ENCODE measurements at regions not wholly inside any gene's neighbourhood (a gene's known extent, or its start where the extent isn't known, plus 50 kb on each side); places are given as distances from the start of the nearest gene placed in this dataset.

GRCh38 chr5:154107010-154107409 is 68.2 kb downstream of the MFAP3 start:
- DNase-seq (ENCODE audit: low spot score): no peak
- intact Hi-C loops (cut with DNase I): loop anchor here in 1 of 2 donors (5.0 kb wide), 1 partner anchor 460 kb away; no protein-coding TSS in a partner anchor

GRCh38 chr5:154107756-154108155 is 69.0 kb downstream of the MFAP3 start:
- no peak for DNase-seq (ENCODE audit: low spot score)
- intact Hi-C loops (cut with DNase I): loop anchor here in 1 of 2 donors (5.0 kb wide), 1 partner anchor 460 kb away; no protein-coding TSS in a partner anchor

- no peak for DNase-seq (ENCODE audit: low spot score)
- intact Hi-C loops (cut with DNase I): loop anchor here in 1 of 2 donors (5.0 kb wide), 1 partner anchor 458 kb away; no protein-coding TSS in a partner anchor
Observed at GRCh38 chr5:154109416-154110106, 70.8 kb downstream of the MFAP3 start.

- DNase-seq (ENCODE audit: low spot score): no peak
- intact Hi-C loops (cut with DNase I): no loop called here
Observed at GRCh38 chr5:154110107-154110453, 71.3 kb downstream of the MFAP3 start.

- intact Hi-C loops (cut with DNase I): no loop called here
- DNase-seq (ENCODE audit: low spot score): no peak
Observed at GRCh38 chr5:154110716-154111115, 71.9 kb downstream of the MFAP3 start.

- no peak for DNase-seq (ENCODE audit: low spot score)
- intact Hi-C loops (cut with DNase I): no loop called here
Observed at GRCh38 chr5:154111214-154111613, 72.4 kb downstream of the MFAP3 start.

GRCh38 chr5:154112255-154112654 is 73.5 kb downstream of the MFAP3 start:
- intact Hi-C loops (cut with DNase I): no loop called here
- DNase-seq (ENCODE audit: low spot score): no peak

- intact Hi-C loops (cut with DNase I): no loop called here
Observed at GRCh38 chr5:154115291-154115690, 75.2 kb upstream of the GALNT10 start.

GRCh38 chr5:154117050-154117449 is 73.5 kb upstream of the GALNT10 start:
- DNase-seq (ENCODE audit: low spot score): no peak
- intact Hi-C loops (cut with DNase I): no loop called here

More at GRCh38 chr5:154115291-154115690, 75.2 kb upstream of the GALNT10 start:
- no peak for DNase-seq (ENCODE audit: low spot score)

- intact Hi-C loops (cut with DNase I): no loop called here
- DNase-seq (ENCODE audit: low spot score): no peak
Observed at GRCh38 chr5:154117930-154118329, 72.6 kb upstream of the GALNT10 start.

- no peak for DNase-seq (ENCODE audit: low spot score)
- intact Hi-C loops (cut with DNase I): no loop called here
Observed at GRCh38 chr5:154118385-154118784, 72.1 kb upstream of the GALNT10 start.

- DNase-seq (ENCODE audit: low spot score): no peak
- intact Hi-C loops (cut with DNase I): no loop called here
Observed at GRCh38 chr5:154118893-154119336, 71.6 kb upstream of the GALNT10 start.

GRCh38 chr5:154129013-154129412 is 61.5 kb upstream of the GALNT10 start:
- intact Hi-C loops (cut with DNase I): no loop called here
- no peak for DNase-seq (ENCODE audit: low spot score)

- no peak for DNase-seq (ENCODE audit: low spot score)
- intact Hi-C loops (cut with DNase I): no loop called here
Observed at GRCh38 chr5:154129921-154130320, 60.6 kb upstream of the GALNT10 start.

- intact Hi-C loops (cut with DNase I): no loop called here
Observed at GRCh38 chr5:154131817-154132216, 58.7 kb upstream of the GALNT10 start.

GRCh38 chr5:154132718-154133307 is 57.7 kb upstream of the GALNT10 start:
- intact Hi-C loops (cut with DNase I): no loop called here
- no peak for DNase-seq (ENCODE audit: low spot score)

More at GRCh38 chr5:154131817-154132216, 58.7 kb upstream of the GALNT10 start:
- DNase-seq (ENCODE audit: low spot score): no peak

GRCh38 chr5:154133591-154133990 is 56.9 kb upstream of the GALNT10 start:
- intact Hi-C loops (cut with DNase I): no loop called here
- no peak for DNase-seq (ENCODE audit: low spot score)

- intact Hi-C loops (cut with DNase I): no loop called here
- no peak for DNase-seq (ENCODE audit: low spot score)
Observed at GRCh38 chr5:154134499-154134898, 56.0 kb upstream of the GALNT10 start.

GRCh38 chr5:154135125-154135817 is 55.3 kb upstream of the GALNT10 start:
- DNase-seq (ENCODE audit: low spot score): no peak

GRCh38 chr5:154136141-154136540 is 54.4 kb upstream of the GALNT10 start:
- intact Hi-C loops (cut with DNase I): no loop called here
- no peak for DNase-seq (ENCODE audit: low spot score)

More at GRCh38 chr5:154135125-154135817, 55.3 kb upstream of the GALNT10 start:
- intact Hi-C loops (cut with DNase I): no loop called here
